CD4-positive, CD25-positive, alpha-beta regulatory T cell (primary cell): ENCODE measurements at regions not wholly inside any gene's neighbourhood (a gene's known extent, or its start where the extent isn't known, plus 50 kb on each side); places are given as distances from the start of the nearest gene placed in this dataset.

Source experiments
- ATAC-seq, 2 donors: fragments of 150-1000 bp; cut with Tn5 transposase; one replicate each; pipeline ENCODE4 v1.10.0; 2021; ENCODE audit warnings: low read depth in 2 of 2, moderate number of reproducible peaks in 2 of 2, moderate library complexity in 1 of 2
- DNase-seq, 3 donors: peaks; one replicate each; pipeline versions ENCODE4 v3.0.0 to v3.0.0-alpha.2; 2012 to 2022; ENCODE audit warnings: mixed read lengths in 1 of 3
- H3K27ac ChIP-seq: one replicate; pipeline ENCODE4 v1.7.0; 2013; ENCODE audit warnings: mild to moderate bottlenecking, low read length; ENCODE audit not compliant: insufficient read depth, poor library complexity, severe bottlenecking
- H3K27me3 ChIP-seq: one replicate; pipeline ENCODE4 v1.7.0; 2013; ENCODE audit warnings: low read length; ENCODE audit not compliant: control insufficient read depth, insufficient read depth
- H3K36me3 ChIP-seq: one replicate; pipeline ENCODE4 v1.7.0; 2013; ENCODE audit warnings: mild to moderate bottlenecking, low read length, moderate library complexity; ENCODE audit not compliant: control insufficient read depth, insufficient read depth
- H3K4me1 ChIP-seq: 2 replicates; pipeline ENCODE4 v1.7.0; 2013; ENCODE audit warnings: mild to moderate bottlenecking, low read length; ENCODE audit not compliant: insufficient read depth, control insufficient read depth, poor library complexity, severe bottlenecking
- H3K4me3 ChIP-seq: one replicate; pipeline ENCODE4 v1.7.0; 2013; ENCODE audit warnings: low read depth, mild to moderate bottlenecking, low read length, moderate library complexity
- H3K9me3 ChIP-seq, 2 experiments: 1 replicate in 1 of 2; 2 replicates in 1 of 2; pipeline ENCODE4 v1.7.0; 2013; ENCODE audit warnings: low read length in 2 of 2, mild to moderate bottlenecking in 1 of 2, moderate library complexity in 1 of 2; ENCODE audit not compliant: control insufficient read depth in 2 of 2
- H3K27ac Mint-ChIP-seq, 3 donors: one replicate each; pipeline ENCODE4 v1.8.0; 2020 to 2022; ENCODE audit warnings: mild to moderate bottlenecking in 3 of 3, mixed read lengths in 3 of 3, moderate library complexity in 2 of 3
- H3K27me3 Mint-ChIP-seq: one replicate; pipeline ENCODE4 v1.8.0; 2022; ENCODE audit warnings: mild to moderate bottlenecking, mixed read lengths
- H3K36me3 Mint-ChIP-seq: one replicate; pipeline ENCODE4 v1.8.0; 2020; ENCODE audit warnings: mixed read lengths
- H3K4me1 Mint-ChIP-seq, 4 donors: one replicate each; pipeline ENCODE4 v1.8.0; 2020 to 2022; ENCODE audit warnings: mixed read lengths in 4 of 4, mild to moderate bottlenecking in 1 of 4
- H3K4me3 Mint-ChIP-seq, 4 donors: one replicate each; pipeline ENCODE4 v1.8.0; 2020 to 2022; ENCODE audit warnings: mild to moderate bottlenecking in 4 of 4, mixed read lengths in 4 of 4, moderate library complexity in 3 of 4
- H3K9me3 Mint-ChIP-seq, 7 donors: one replicate each; pipeline ENCODE4 v1.8.0; 2020 to 2022; ENCODE audit warnings: mixed read lengths in 7 of 7, mild to moderate bottlenecking in 3 of 7, moderate library complexity in 2 of 7

- Histone ChIP-seq H3K9me3 (no peaks in the 10 kb centered on the region), H3K4me3 (no peak overlapping the region), H3K27ac (no peak overlapping the region), H3K27me3 (no peaks in the 10 kb centered on the region), H3K36me3 (peaks cover 30% of the 10 kb centered on the region), H3K4me1 (peaks cover 28% of the 10 kb centered on the region)
- H3K27me3 Mint-ChIP-seq = no peaks in the 10 kb centered on the region
- peaks cover 28% of the 10 kb centered on the region for H3K36me3 Mint-ChIP-seq
- DNase-seq (no peak), ATAC-seq (no peak)
- H3K27ac Mint-ChIP-seq = peak overlapping the region in 2 of 3 donors; percentile 59 to 90
- no peaks in the 10 kb centered on the region for H3K9me3 Mint-ChIP-seq
- no peak overlapping the region for H3K4me3 Mint-ChIP-seq
- peaks cover 16 to 57% (median 37%) of the 10 kb centered on the region in 4 donors for H3K4me1 Mint-ChIP-seq
These were observed 51.1 kb downstream of the GARRE1 start for GRCh38 chr19:34305221-34306083.

GRCh38 chr19:34306213-34306661 lies 51.9 kb downstream of the GARRE1 start:
- Mint-ChIP-seq H3K4me3 (peak overlapping the region in 1 of 4 donors; percentile 39), H3K9me3 (no peaks in the 10 kb centered on the region), H3K36me3 (peaks cover 25% of the 10 kb centered on the region), H3K4me1 (peaks cover 16 to 65% (median 43%) of the 10 kb centered on the region in 4 donors), H3K27ac (peak overlapping the region in 2 of 3 donors; percentile 59 to 90), H3K27me3 (no peaks in the 10 kb centered on the region)
- no peak overlapping the region for H3K27ac ChIP-seq
- H3K27me3 ChIP-seq = no peaks in the 10 kb centered on the region
- peaks cover 35% of the 10 kb centered on the region for H3K4me1 ChIP-seq
- no peak for ATAC-seq
- H3K4me3 ChIP-seq = no peak overlapping the region
- peaks cover 22% of the 10 kb centered on the region for H3K36me3 ChIP-seq
- no peak for DNase-seq
- H3K9me3 ChIP-seq = no peaks in the 10 kb centered on the region

DNA sequence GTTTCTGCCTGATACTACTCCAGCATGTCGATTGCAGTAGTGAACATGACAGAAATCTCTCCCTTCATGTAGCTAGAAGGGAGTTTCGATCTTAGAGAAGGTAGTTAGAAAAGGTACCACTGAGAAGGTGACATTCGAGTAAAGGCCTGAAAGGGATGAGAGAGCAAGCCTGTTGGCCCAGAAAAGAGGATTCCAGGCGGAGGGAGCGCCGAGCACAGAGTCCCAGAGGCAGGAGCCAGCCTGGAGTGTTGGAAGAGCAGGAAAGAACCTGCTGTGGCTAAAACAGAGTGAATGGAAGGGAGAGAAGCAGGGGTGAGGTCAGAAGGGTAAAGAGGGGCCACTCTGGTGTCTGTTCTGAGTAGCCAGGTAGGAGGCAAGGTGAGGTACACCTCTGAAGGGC lies 52.5 kb downstream of the GARRE1 start:
- Mint-ChIP-seq H3K4me1 (peaks cover 16 to 68% (median 45%) of the 10 kb centered on the region in 4 donors), H3K27me3 (no peaks in the 10 kb centered on the region), H3K36me3 (peaks cover 25% of the 10 kb centered on the region), H3K9me3 (no peaks in the 10 kb centered on the region), H3K27ac (peak overlapping the region; percentile 58 to 90 (median 59)), H3K4me3 (peak overlapping the region in 1 of 4 donors; percentile 39)
- Histone ChIP-seq H3K9me3 (no peaks in the 10 kb centered on the region), H3K4me3 (no peak overlapping the region), H3K4me1 (peaks cover 35% of the 10 kb centered on the region), H3K27ac (no peak overlapping the region), H3K27me3 (no peaks in the 10 kb centered on the region), H3K36me3 (peaks cover 18% of the 10 kb centered on the region)
- no peak for DNase-seq
- ATAC-seq = no peak

DNA sequence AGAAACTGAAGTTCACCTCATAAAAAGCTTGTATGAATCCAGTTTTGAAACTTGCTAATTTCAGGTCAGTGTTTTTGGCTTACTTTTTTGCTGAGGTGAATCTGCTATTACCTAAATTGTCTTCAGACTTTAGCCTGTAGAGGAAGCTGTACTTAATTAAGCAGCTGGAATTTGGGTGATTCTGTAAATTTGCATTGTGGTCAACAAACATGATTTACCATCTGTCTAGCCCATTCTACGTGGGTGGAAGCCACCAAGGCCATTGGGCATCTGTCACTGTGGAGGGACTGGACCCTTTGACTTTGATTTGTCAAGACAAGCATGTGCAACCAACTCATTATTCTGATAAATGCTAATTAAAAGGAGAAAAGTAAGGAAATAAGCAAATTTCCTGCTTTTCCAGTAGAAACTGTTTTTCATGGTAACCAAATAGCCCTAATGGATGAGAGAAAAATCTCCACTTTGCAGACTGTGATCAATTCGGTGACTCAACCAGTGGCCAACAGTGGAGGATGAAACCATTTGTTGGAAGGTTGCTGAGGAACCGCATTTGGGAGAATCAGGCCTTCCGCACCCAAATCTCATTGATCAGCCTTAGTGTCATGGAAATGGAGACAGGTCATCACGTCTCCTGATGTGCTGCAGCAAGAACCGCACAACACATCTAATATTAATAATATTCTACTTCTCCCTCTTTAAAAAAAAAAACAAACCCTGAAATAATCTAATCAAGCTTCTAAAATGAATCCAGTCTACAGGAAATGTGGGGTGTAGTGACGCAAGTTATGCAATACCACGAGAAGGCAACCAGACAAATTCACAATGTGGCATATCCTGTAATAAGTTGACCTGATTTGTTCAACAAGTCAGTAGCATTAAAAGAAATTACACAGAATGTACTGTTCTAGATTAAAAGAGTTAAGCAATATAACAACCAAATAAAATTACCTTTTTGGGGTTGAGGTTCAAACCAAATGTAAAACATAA lies 54.3 kb downstream of the GARRE1 start:
- ATAC-seq (peak; percentile 72 to 82), DNase-seq (peak; percentile 50 to 70 (median 65))
- H3K4me3 ChIP-seq = peak overlapping the region; percentile 46
- H3K4me1 Mint-ChIP-seq = peaks cover 22 to 74% (median 55%) of the 10 kb centered on the region in 4 donors
- no peaks in the 10 kb centered on the region for H3K9me3 Mint-ChIP-seq
- H3K27ac Mint-ChIP-seq = peak overlapping the region; percentile 78 to 85 (median 84)
- H3K9me3 ChIP-seq = no peaks in the 10 kb centered on the region
- H3K4me3 Mint-ChIP-seq = peak overlapping the region; percentile 3 to 86 (median 34)
- H3K27me3 ChIP-seq = no peaks in the 10 kb centered on the region
- peaks cover 21% of the 10 kb centered on the region for H3K36me3 ChIP-seq
- peak overlapping the region; percentile 79 for H3K27ac ChIP-seq
- no peaks in the 10 kb centered on the region for H3K27me3 Mint-ChIP-seq
- peaks cover 35% of the 10 kb centered on the region for H3K4me1 ChIP-seq
- peaks cover 25% of the 10 kb centered on the region for H3K36me3 Mint-ChIP-seq

- H3K27me3 ChIP-seq = no peaks in the 10 kb centered on the region
- H3K27ac Mint-ChIP-seq = peak overlapping the region; percentile 84 to 93 (median 85)
- H3K36me3 ChIP-seq = peaks cover 19% of the 10 kb centered on the region
- peak overlapping the region; percentile 17 to 86 (median 46) for H3K4me3 Mint-ChIP-seq
- peak overlapping the region; percentile 46 for H3K4me3 ChIP-seq
- peaks cover 35% of the 10 kb centered on the region for H3K4me1 ChIP-seq
- H3K9me3 Mint-ChIP-seq = no peaks in the 10 kb centered on the region
- DNase-seq (no peak), ATAC-seq (no peak)
- no peaks in the 10 kb centered on the region for H3K27me3 Mint-ChIP-seq
- H3K4me1 Mint-ChIP-seq = peaks cover 22 to 77% (median 58%) of the 10 kb centered on the region in 4 donors
- peak overlapping the region; percentile 79 for H3K27ac ChIP-seq
- no peaks in the 10 kb centered on the region for H3K9me3 ChIP-seq
- peaks cover 28% of the 10 kb centered on the region for H3K36me3 Mint-ChIP-seq
These were observed 55.2 kb downstream of the GARRE1 start for GRCh38 chr19:34309368-34310138.

DNA sequence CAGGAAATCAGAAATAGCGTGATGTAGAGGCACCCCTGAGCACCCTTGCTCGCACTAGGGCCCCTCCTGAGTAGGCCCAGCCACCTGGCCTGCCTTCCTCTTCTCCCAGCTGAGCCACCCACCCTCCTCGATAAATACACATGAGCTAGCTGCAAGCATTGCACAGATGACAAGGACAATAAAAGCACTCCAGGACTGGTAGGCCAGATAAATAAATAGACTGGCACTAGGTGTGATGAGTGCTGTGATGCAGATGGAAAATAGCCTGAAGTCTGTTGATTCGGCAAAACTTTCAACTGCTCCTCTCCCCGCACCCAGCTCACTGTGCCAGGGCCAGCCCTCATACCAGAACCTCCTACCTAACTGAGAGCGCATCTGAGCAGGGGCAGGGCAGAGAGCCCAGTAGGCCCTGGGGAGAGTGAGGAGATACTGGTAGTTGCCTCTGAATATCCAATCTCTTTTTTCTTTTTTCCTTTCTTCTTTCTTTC lies 54.5 kb upstream of the GPI start:
- no peak for DNase-seq
- Histone ChIP-seq H3K27ac (peak overlapping the region; percentile 79), H3K4me1 (peaks cover 35% of the 10 kb centered on the region), H3K4me3 (no peak overlapping the region), H3K36me3 (peaks cover 13% of the 10 kb centered on the region), H3K27me3 (no peaks in the 10 kb centered on the region), H3K9me3 (no peaks in the 10 kb centered on the region)
- no peaks in the 10 kb centered on the region for H3K9me3 Mint-ChIP-seq
- no peaks in the 10 kb centered on the region for H3K27me3 Mint-ChIP-seq
- ATAC-seq = no peak
- H3K27ac Mint-ChIP-seq = peak overlapping the region in 2 of 3 donors; percentile 84 to 93
- H3K4me1 Mint-ChIP-seq = peaks cover 22 to 78% (median 59%) of the 10 kb centered on the region in 4 donors
- H3K36me3 Mint-ChIP-seq = peaks cover 28% of the 10 kb centered on the region
- peak overlapping the region in 2 of 4 donors; percentile 38 to 76 for H3K4me3 Mint-ChIP-seq

- Mint-ChIP-seq H3K27ac (peak overlapping the region in 2 of 3 donors; percentile 10 to 88), H3K4me1 (peaks cover 19 to 81% (median 68%) of the 10 kb centered on the region in 4 donors), H3K27me3 (no peaks in the 10 kb centered on the region), H3K4me3 (no peak overlapping the region), H3K9me3 (no peaks in the 10 kb centered on the region), H3K36me3 (peaks cover 24% of the 10 kb centered on the region)
- no peak overlapping the region for H3K4me3 ChIP-seq
- H3K9me3 ChIP-seq = no peaks in the 10 kb centered on the region
- H3K36me3 ChIP-seq = peaks cover 5% of the 10 kb centered on the region
- H3K4me1 ChIP-seq = peaks cover 48% of the 10 kb centered on the region
- no peak overlapping the region for H3K27ac ChIP-seq
- no peaks in the 10 kb centered on the region for H3K27me3 ChIP-seq
- ATAC-seq = no peak
- no peak for DNase-seq
These were observed 51.8 kb upstream of the GPI start for GRCh38 chr19:34313188-34313587.
